Endothelial cell of umbilical vein (primary cell): ENCODE measurements at regions not wholly inside any gene's neighbourhood (a gene's known extent, or its start where the extent isn't known, plus 50 kb on each side); places are given as distances from the start of the nearest gene placed in this dataset.

Source experiments
- EZH2 ChIP-seq: IDR thresholded peaks from 2 replicates; pipeline ENCODE4 v1.6.1; 2012; ENCODE audit warnings: borderline replicate concordance, low read depth, mild to moderate bottlenecking, moderate library complexity, low read length, inconsistent platforms; ENCODE audit not compliant: severe bottlenecking
- GATA2 ChIP-seq: IDR thresholded peaks from 2 replicates; pipeline ENCODE4 v1.7.0; 2011; ENCODE audit warnings: low read depth, mild to moderate bottlenecking, moderate library complexity, mixed read lengths, low read length; ENCODE audit not compliant: insufficient read length, insufficient read depth
- POLR2A ChIP-seq: IDR thresholded peaks from 2 replicates; pipeline ENCODE4 v1.6.1; 2012; ENCODE audit warnings: low read depth, mild to moderate bottlenecking, control low read depth, low read length
- POLR2AphosphoS5 ChIP-seq: IDR thresholded peaks from 2 replicates; pipeline ENCODE4 v1.6.1; 2012; ENCODE audit warnings: low read depth, mild to moderate bottlenecking, control low read depth, low read length, moderate library complexity; ENCODE audit not compliant: insufficient read depth
- TF ChIP-seq, protein P1 (sequence below), 2 donors: IDR thresholded peaks; 1 replicate in 1 of 2; 2 replicates in 1 of 2; pipeline ENCODE4 v1.5.1; 2011; ENCODE audit warnings: low read length in 2 of 2, mild to moderate bottlenecking in 2 of 2, moderate library complexity in 2 of 2, control low read depth in 1 of 2, inconsistent platforms in 1 of 2, low read depth in 1 of 2; ENCODE audit not compliant: insufficient read depth in 1 of 2; ENCODE audit errors: extremely low read depth in 1 of 2

DNA sequence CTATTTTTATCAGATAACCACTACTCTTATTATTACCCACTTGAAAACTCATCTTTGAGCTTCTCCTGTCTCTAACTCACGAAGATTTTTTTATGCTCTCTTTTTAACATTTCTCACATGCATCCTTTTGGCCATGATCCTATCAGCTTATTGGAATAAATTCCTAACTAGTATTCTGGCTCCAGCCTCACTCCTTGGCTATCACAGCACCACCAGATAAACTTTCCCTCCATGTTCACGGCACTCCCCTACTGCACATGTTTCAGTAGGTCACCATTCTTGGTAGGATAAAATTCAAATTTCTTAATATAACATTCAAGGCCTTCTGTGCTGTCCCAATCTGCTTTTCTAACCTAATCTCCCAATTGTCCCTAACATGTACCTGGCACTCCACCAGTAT is 186.6 kb upstream of the UBASH3B start:
- TF ChIP-seq, protein P1, sequence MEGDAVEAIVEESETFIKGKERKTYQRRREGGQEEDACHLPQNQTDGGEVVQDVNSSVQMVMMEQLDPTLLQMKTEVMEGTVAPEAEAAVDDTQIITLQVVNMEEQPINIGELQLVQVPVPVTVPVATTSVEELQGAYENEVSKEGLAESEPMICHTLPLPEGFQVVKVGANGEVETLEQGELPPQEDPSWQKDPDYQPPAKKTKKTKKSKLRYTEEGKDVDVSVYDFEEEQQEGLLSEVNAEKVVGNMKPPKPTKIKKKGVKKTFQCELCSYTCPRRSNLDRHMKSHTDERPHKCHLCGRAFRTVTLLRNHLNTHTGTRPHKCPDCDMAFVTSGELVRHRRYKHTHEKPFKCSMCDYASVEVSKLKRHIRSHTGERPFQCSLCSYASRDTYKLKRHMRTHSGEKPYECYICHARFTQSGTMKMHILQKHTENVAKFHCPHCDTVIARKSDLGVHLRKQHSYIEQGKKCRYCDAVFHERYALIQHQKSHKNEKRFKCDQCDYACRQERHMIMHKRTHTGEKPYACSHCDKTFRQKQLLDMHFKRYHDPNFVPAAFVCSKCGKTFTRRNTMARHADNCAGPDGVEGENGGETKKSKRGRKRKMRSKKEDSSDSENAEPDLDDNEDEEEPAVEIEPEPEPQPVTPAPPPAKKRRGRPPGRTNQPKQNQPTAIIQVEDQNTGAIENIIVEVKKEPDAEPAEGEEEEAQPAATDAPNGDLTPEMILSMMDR (IDR thresholded peaks at IDR 0.05; ENCODE audit: extremely low read depth in 1 of 2, insufficient read depth in 1 of 2, low read depth in 1 of 2, low read length in 2 of 2): no peak
- no peak for TF ChIP-seq EZH2
- TF ChIP-seq POLR2A: no peak
- no peak for TF ChIP-seq POLR2AphosphoS5
- no peak for TF ChIP-seq GATA2
